ENCODE measurements at regions not wholly inside any gene's neighbourhood (a gene's known extent, or its start where the extent isn't known, plus 50 kb on each side); places are given as distances from the start of the nearest gene placed in this dataset.

- TF ChIP-seq CTCF (IDR thresholded peaks at IDR 0.05; ENCODE audit: borderline replicate concordance), result no peak
- no peaks in the 10 kb centered on the region for H3K36me3 ChIP-seq
- no peaks in the 10 kb centered on the region for H3K4me1 ChIP-seq
- peaks cover 13% of the 10 kb centered on the region for H3K9me3 ChIP-seq (replicated peaks)
- DNase-seq, result no peak
- no peak overlapping the region for H3K4me3 ChIP-seq
- intact Hi-C loops (cut with micrococcal nuclease), result no loop called here
- no peaks in the 10 kb centered on the region for H3K27me3 ChIP-seq (ENCODE audit: low read depth)
- H3K27ac ChIP-seq (replicated peaks), result no peak overlapping the region
Observed at GRCh38 chr6:9143140-9143539, 707.8 kb upstream of the SLC35B3 start.

- Histone ChIP-seq H3K4me3 (no peak overlapping the region), H3K4me1 (no peaks in the 10 kb centered on the region), H3K9me3 (replicated peaks) (peaks cover 13% of the 10 kb centered on the region), H3K27ac (replicated peaks) (no peak overlapping the region), H3K27me3 (ENCODE audit: low read depth) (no peaks in the 10 kb centered on the region), H3K36me3 (no peaks in the 10 kb centered on the region)
- intact Hi-C loops (cut with micrococcal nuclease), result no loop called here
- DNase-seq, result no peak
- TF ChIP-seq CTCF (IDR thresholded peaks at IDR 0.05; ENCODE audit: borderline replicate concordance), result no peak
Observed at GRCh38 chr6:9140951-9141460, 705.7 kb upstream of the SLC35B3 start.

GRCh38 chr6:9140172-9140571 is 704.8 kb upstream of the SLC35B3 start:
- H3K4me1 ChIP-seq, result no peaks in the 10 kb centered on the region
- no peak overlapping the region for H3K4me3 ChIP-seq
- H3K27me3 ChIP-seq (ENCODE audit: low read depth), result no peaks in the 10 kb centered on the region
- intact Hi-C loops (cut with micrococcal nuclease), result no loop called here
- no peak overlapping the region for H3K27ac ChIP-seq (replicated peaks)
- DNase-seq, result no peak
- no peaks in the 10 kb centered on the region for H3K36me3 ChIP-seq
- H3K9me3 ChIP-seq (replicated peaks), result peaks cover 9% of the 10 kb centered on the region
- TF ChIP-seq CTCF (IDR thresholded peaks at IDR 0.05; ENCODE audit: borderline replicate concordance), result no peak

- no peak for DNase-seq
- no peak overlapping the region for H3K4me3 ChIP-seq
- no peaks in the 10 kb centered on the region for H3K4me1 ChIP-seq
- intact Hi-C loops (cut with micrococcal nuclease), result no loop called here
- H3K27ac ChIP-seq (replicated peaks), result no peak overlapping the region
- H3K36me3 ChIP-seq, result no peaks in the 10 kb centered on the region
- peaks cover 4% of the 10 kb centered on the region for H3K9me3 ChIP-seq (replicated peaks)
- TF ChIP-seq CTCF (IDR thresholded peaks at IDR 0.05; ENCODE audit: borderline replicate concordance), result no peak
- no peaks in the 10 kb centered on the region for H3K27me3 ChIP-seq (ENCODE audit: low read depth)
Observed at GRCh38 chr6:9139746-9140145, 704.4 kb upstream of the SLC35B3 start.

- Histone ChIP-seq H3K27ac (replicated peaks) (no peak overlapping the region), H3K4me3 (no peak overlapping the region), H3K27me3 (ENCODE audit: low read depth) (no peaks in the 10 kb centered on the region), H3K9me3 (replicated peaks) (no peaks in the 10 kb centered on the region), H3K36me3 (no peaks in the 10 kb centered on the region), H3K4me1 (no peaks in the 10 kb centered on the region)
- intact Hi-C loops (cut with micrococcal nuclease), result no loop called here
- TF ChIP-seq CTCF (IDR thresholded peaks at IDR 0.05; ENCODE audit: borderline replicate concordance), result no peak
- DNase-seq, result no peak
Observed at GRCh38 chr6:9138936-9139335, 703.6 kb upstream of the SLC35B3 start.

All from left ventricle myocardium inferior (tissue), 1 donor.